Tibial nerve (tissue), 4 donors: ENCODE measurements at regions not wholly inside any gene's neighbourhood (a gene's known extent, or its start where the extent isn't known, plus 50 kb on each side); places are given as distances from the start of the nearest gene placed in this dataset.

Experiments used
- DNase-seq, 2 donors: peaks; one replicate each; pipeline ENCODE4 v3.0.0-alpha.2; 2019; ENCODE audit warnings: low spot score in 2 of 2
- H3K27ac ChIP-seq, 4 donors: fragments of 200-600 bp; sonication (generic) in 3 of 4; one replicate each; pipeline ENCODE4 v1.5.1; 2017 to 2019; ENCODE audit warnings: mild to moderate bottlenecking in 1 of 4
- H3K27me3 ChIP-seq, 2 donors: fragments of 200-600 bp; sonication (generic) in 1 of 2; one replicate each; pipeline versions ENCODE4 v1.5.1 to v1.6.0; 2017 to 2019
- H3K36me3 ChIP-seq, 3 donors: fragments of 200-600 bp; sonication (generic); one replicate each; pipeline ENCODE4 v1.5.1; 2018 to 2019
- H3K4me1 ChIP-seq, 4 donors: fragments of 200-600 bp; sonication (generic) in 3 of 4; one replicate each; pipeline ENCODE4 v1.5.1; 2017 to 2019
- H3K4me3 ChIP-seq, 4 donors: fragments of 200-600 bp; sonication (generic) in 3 of 4; one replicate each; pipeline ENCODE4 v1.5.1; 2017 to 2019; ENCODE audit warnings: mild to moderate bottlenecking in 1 of 4, moderate library complexity in 1 of 4
- H3K9me3 ChIP-seq, 4 donors: fragments of 200-600 bp; sonication (generic) in 3 of 4; one replicate each; pipeline ENCODE4 v1.5.1; 2017 to 2019
- EP300 ChIP-seq, 2 donors: sonication (generic); formaldehyde crosslinking; IDR thresholded peaks; one replicate each; pipeline ENCODE4 v1.6.1; 2017; ENCODE audit warnings: antibody characterized with exemption in 2 of 2, mild to moderate bottlenecking in 1 of 2
- POLR2A ChIP-seq, 2 donors: fragments of 450-650 bp; IDR thresholded peaks; one replicate each; pipeline ENCODE4 v1.6.1; 2017; ENCODE audit warnings: antibody characterized with exemption in 2 of 2, mild to moderate bottlenecking in 2 of 2, moderate library complexity in 2 of 2
- WGBS, 2 donors: methylation state at CpG; one replicate each; pipeline ENCODE4 v1.1.5; 2018; 5-methylcytosine and 5-hydroxymethylcytosine counted together
- TF ChIP-seq, protein P1 (sequence below), 5 experiments: fragments of 200-600 bp in 3 of 5; fragments of 450-650 bp in 2 of 5; sonication (generic) in 3 of 5; IDR thresholded peaks; one replicate each; pipeline ENCODE4 v1.5.1; 2016 to 2019; ENCODE audit warnings: antibody characterized with exemption in 5 of 5, mild to moderate bottlenecking in 3 of 5, moderate library complexity in 2 of 5

- DNase-seq, result no peak
- WGBS, 2 donors, result 61 to 65% methylated on average over 3 of the region's 3 CpGs
- TF ChIP-seq, protein P1, sequence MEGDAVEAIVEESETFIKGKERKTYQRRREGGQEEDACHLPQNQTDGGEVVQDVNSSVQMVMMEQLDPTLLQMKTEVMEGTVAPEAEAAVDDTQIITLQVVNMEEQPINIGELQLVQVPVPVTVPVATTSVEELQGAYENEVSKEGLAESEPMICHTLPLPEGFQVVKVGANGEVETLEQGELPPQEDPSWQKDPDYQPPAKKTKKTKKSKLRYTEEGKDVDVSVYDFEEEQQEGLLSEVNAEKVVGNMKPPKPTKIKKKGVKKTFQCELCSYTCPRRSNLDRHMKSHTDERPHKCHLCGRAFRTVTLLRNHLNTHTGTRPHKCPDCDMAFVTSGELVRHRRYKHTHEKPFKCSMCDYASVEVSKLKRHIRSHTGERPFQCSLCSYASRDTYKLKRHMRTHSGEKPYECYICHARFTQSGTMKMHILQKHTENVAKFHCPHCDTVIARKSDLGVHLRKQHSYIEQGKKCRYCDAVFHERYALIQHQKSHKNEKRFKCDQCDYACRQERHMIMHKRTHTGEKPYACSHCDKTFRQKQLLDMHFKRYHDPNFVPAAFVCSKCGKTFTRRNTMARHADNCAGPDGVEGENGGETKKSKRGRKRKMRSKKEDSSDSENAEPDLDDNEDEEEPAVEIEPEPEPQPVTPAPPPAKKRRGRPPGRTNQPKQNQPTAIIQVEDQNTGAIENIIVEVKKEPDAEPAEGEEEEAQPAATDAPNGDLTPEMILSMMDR (IDR thresholded peaks at IDR 0.05), result no peak
- TF ChIP-seq EP300 (IDR thresholded peaks at IDR 0.05) (no peak), POLR2A (IDR thresholded peaks at IDR 0.05) (no peak)
- H3K36me3 ChIP-seq, result no peaks in the 10 kb centered on the region
- H3K4me1 ChIP-seq, result no peaks in the 10 kb centered on the region
- no peaks in the 10 kb centered on the region for H3K9me3 ChIP-seq
- no peak overlapping the region for H3K4me3 ChIP-seq
- no peak overlapping the region for H3K27ac ChIP-seq
- no peaks in the 10 kb centered on the region for H3K27me3 ChIP-seq
Measured at GRCh38 chr10:21463436-21463835, 62.0 kb downstream of the SKIDA1 start.

DNA sequence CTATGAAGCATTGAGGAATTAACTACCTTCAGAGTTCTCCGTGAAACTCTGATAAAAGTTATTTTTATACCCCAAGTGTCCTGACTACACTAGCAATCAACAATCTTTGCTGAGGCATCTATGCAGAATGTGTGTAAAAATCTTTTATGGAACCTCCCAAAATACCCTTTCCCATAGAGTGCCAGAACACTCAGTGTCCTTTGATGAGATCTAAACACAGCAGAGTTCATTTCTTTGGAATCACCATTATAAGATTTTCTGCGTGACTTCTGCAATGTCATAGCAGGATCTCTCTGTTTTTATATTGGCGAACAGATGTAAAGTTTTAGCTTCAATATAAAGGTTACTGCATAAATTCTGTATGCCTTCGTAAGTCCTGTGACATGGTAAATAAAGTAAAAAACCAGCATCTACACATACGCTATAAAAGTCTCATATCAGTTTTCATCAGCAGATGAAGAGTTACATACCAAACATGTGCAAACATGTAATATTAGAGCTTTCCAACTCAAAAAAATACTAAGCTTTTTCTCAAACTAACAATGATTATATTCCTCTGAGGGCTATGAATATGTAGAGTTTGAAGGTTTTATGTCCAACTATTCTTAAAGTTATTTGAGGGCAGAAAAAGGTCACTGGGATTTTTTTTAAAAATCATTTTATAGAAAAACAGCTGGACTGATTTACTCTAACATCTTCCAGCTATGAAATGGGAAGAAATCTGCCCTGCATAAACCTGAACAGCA, 67.2 kb downstream of the SKIDA1 start:
- no peak overlapping the region for H3K4me3 ChIP-seq
- no peak overlapping the region for H3K27ac ChIP-seq
- DNase-seq, result no peak
- no peaks in the 10 kb centered on the region for H3K27me3 ChIP-seq
- H3K9me3 ChIP-seq, result peaks cover 0 to 2% (median 0%) of the 10 kb centered on the region in 4 donors
- 49 to 52% methylated on average over 5 of the region's 5 CpGs for whole genome bisulfite sequencing, 2 donors
- TF ChIP-seq, protein P1 (IDR thresholded peaks at IDR 0.05), result no peak
- TF ChIP-seq EP300 (IDR thresholded peaks at IDR 0.05) (no peak), POLR2A (IDR thresholded peaks at IDR 0.05) (no peak)
- H3K36me3 ChIP-seq, result no peaks in the 10 kb centered on the region
- H3K4me1 ChIP-seq, result no peaks in the 10 kb centered on the region

DNA sequence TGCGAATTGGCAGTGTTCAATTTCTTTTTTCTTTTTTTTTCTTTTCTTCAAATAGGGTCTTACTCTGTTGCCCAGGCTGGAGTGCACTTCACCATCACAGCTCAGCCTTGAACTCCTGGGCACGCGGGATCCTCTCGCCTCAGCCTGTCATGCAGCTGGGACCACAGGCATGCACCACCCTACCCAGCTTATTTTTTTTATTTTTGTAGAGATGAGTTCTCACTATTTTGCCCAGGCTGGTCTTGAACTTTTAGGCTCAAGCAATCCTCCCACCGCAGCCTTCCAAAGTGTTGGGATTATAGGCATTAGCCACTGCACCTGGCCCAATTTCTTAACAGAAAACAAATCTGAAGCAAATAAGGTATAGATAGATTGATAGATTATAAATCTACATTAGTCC, 69.3 kb downstream of the SKIDA1 start:
- H3K27ac ChIP-seq, result no peak overlapping the region
- H3K36me3 ChIP-seq, result no peaks in the 10 kb centered on the region
- no peaks in the 10 kb centered on the region for H3K4me1 ChIP-seq
- H3K27me3 ChIP-seq, result no peaks in the 10 kb centered on the region
- TF ChIP-seq POLR2A (IDR thresholded peaks at IDR 0.05), result no peak
- TF ChIP-seq, protein P1 (IDR thresholded peaks at IDR 0.05), result no peak
- no peak for TF ChIP-seq EP300 (IDR thresholded peaks at IDR 0.05)
- no peak for DNase-seq
- 92% methylated on average over 5 of the region's 5 CpGs for WGBS, 2 donors
- H3K4me3 ChIP-seq, result no peak overlapping the region
- peaks cover 0 to 2% (median 0%) of the 10 kb centered on the region in 4 donors for H3K9me3 ChIP-seq

- DNase-seq, result no peak
- H3K9me3 ChIP-seq, result peaks cover 0 to 9% (median 0%) of the 10 kb centered on the region in 4 donors
- H3K27me3 ChIP-seq, result no peaks in the 10 kb centered on the region
- no peaks in the 10 kb centered on the region for H3K36me3 ChIP-seq
- WGBS, 2 donors, result 90% methylated on average over 3 of the region's 3 CpGs
- TF ChIP-seq POLR2A (IDR thresholded peaks at IDR 0.05) (no peak), EP300 (IDR thresholded peaks at IDR 0.05) (no peak)
- TF ChIP-seq, protein P1 (IDR thresholded peaks at IDR 0.05), result no peak
- H3K4me3 ChIP-seq, result no peak overlapping the region
- H3K27ac ChIP-seq, result no peak overlapping the region
- H3K4me1 ChIP-seq, result no peaks in the 10 kb centered on the region
Measured at GRCh38 chr10:21452203-21452602, 73.3 kb downstream of the SKIDA1 start.

DNA sequence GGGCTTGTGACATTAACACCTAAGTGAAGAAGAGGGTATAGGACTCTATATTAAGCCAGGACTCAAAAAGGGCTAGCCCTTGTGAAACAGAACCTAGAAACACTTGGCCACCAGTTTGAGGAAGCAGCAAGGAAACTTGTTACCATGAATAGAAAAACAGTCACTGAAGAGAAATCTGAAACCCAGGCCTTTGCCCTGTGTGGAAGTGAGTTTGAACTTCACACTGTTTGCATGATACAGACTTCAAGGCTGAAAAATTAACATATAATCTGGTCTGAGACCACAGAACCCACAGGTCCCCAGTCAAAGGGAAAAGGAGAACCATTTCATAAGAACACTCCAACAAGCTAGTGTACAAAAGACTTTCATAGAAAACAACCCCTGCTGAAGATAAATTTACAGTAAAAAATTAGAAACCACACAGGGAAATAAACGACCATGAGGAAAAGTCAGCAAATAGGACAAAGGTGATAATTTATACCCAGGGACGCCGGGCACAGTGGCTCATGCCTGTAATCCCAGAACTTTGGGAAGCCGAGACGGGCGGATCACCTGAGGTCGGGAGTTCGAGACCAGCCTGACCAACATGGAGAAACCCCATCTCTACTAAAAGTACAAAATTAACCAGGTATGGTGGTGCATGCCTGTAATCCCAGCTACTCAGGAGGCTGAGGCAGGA, 76.1 kb downstream of the SKIDA1 start:
- Histone ChIP-seq H3K36me3 (no peaks in the 10 kb centered on the region), H3K4me3 (no peak overlapping the region), H3K27me3 (no peaks in the 10 kb centered on the region)

More for the DNA sequence above, 76.1 kb downstream of the SKIDA1 start:
- no peak for TF ChIP-seq EP300 (IDR thresholded peaks at IDR 0.05)
- TF ChIP-seq POLR2A (IDR thresholded peaks at IDR 0.05), result no peak
- TF ChIP-seq, protein P1 (IDR thresholded peaks at IDR 0.05), result no peak
- Histone ChIP-seq H3K9me3 (peaks cover 0 to 6% (median 0%) of the 10 kb centered on the region in 4 donors), H3K27ac (no peak overlapping the region), H3K4me1 (no peaks in the 10 kb centered on the region)
- 92 to 93% methylated on average over 8 of the region's 8 CpGs for WGBS, 2 donors
- no peak for DNase-seq
